ENCODE measurements at regions not wholly inside any gene's neighbourhood (a gene's known extent, or its start where the extent isn't known, plus 50 kb on each side); places are given as distances from the start of the nearest gene placed in this dataset.

DNA sequence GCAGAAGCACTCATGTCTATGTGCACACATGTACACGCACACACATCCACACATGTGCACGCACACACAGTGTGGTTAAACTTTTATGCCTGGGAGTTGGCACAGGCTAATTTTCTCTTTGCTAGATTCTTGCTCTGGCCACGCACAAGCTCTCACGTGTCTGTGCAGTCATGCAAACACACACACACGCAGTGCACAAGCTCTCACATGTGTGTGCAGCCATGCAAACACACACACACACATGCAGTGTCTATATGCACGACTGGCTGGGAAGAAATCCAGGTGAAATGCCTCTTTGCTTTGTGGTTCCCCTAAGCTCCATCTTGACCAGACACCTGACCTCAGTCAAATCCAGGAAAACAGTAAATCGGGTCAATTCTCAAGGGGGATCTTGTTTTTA is 138.0 kb downstream of the SHOX start:
- TF ChIP-seq, protein P1, sequence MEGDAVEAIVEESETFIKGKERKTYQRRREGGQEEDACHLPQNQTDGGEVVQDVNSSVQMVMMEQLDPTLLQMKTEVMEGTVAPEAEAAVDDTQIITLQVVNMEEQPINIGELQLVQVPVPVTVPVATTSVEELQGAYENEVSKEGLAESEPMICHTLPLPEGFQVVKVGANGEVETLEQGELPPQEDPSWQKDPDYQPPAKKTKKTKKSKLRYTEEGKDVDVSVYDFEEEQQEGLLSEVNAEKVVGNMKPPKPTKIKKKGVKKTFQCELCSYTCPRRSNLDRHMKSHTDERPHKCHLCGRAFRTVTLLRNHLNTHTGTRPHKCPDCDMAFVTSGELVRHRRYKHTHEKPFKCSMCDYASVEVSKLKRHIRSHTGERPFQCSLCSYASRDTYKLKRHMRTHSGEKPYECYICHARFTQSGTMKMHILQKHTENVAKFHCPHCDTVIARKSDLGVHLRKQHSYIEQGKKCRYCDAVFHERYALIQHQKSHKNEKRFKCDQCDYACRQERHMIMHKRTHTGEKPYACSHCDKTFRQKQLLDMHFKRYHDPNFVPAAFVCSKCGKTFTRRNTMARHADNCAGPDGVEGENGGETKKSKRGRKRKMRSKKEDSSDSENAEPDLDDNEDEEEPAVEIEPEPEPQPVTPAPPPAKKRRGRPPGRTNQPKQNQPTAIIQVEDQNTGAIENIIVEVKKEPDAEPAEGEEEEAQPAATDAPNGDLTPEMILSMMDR (IDR thresholded peaks at IDR 0.05 in 8 of 11, conservative IDR thresholded peaks at IDR 0.05 in 3 of 11), result no peak
- TF ChIP-seq POLR2AphosphoS5 (IDR thresholded peaks at IDR 0.05), result no peak
